ENCODE measurements at regions not wholly inside any gene's neighbourhood (a gene's known extent, or its start where the extent isn't known, plus 50 kb on each side); places are given as distances from the start of the nearest gene placed in this dataset.

- TF ChIP-seq CTCF (IDR thresholded peaks at IDR 0.05; ENCODE audit: insufficient read depth, low read depth, low read length) (no peak), EZH2 (IDR thresholded peaks at IDR 0.05; ENCODE audit: insufficient read depth, low read length) (no peak)
Observed at GRCh38 chr2:150689590-150689989, 202.1 kb upstream of the RND3 start.

Measured in astrocyte (in vitro differentiated cells and primary cell).